ENCODE measurements at regions not wholly inside any gene's neighbourhood (a gene's known extent, or its start where the extent isn't known, plus 50 kb on each side); places are given as distances from the start of the nearest gene placed in this dataset.
A peak's percentile ranks its signal among the peaks of the same experiment; 100 is the strongest.

- Histone ChIP-seq H3K79me2 (ENCODE audit: low read length) (no peaks in the 10 kb centered on the region), H3K9ac (ENCODE audit: low read length) (no peak overlapping the region), H3K9me3 (ENCODE audit: insufficient read depth, low read length) (no peaks in the 10 kb centered on the region), H3K4me2 (ENCODE audit: low read length) (no peak overlapping the region), H3K4me3 (ENCODE audit: low read length) (no peak overlapping the region), H3K27ac (ENCODE audit: low read length) (no peak overlapping the region), H2AFZ (ENCODE audit: low read depth, low read length) (no peak overlapping the region), H3K27me3 (ENCODE audit: low read depth, low read length) (no peaks in the 10 kb centered on the region), H3K36me3 (replicated peaks; ENCODE audit: low read depth, low read length) (no peaks in the 10 kb centered on the region), H4K20me1 (ENCODE audit: insufficient read depth, low read length) (no peaks in the 10 kb centered on the region), H3K4me1 (ENCODE audit: low read length) (no peaks in the 10 kb centered on the region)
- TF ChIP-seq CTCF (IDR thresholded peaks at IDR 0.05; ENCODE audit: low read depth, low read length) (no peak), EZH2phosphoT487 (IDR thresholded peaks at IDR 0.05; ENCODE audit: low read depth) (no peak)
These were observed 423.4 kb upstream of the DPP6 start for GRCh38 chr7:153628825-153629224.

- no peak overlapping the region for H3K4me2 ChIP-seq (ENCODE audit: low read length)
- H3K9ac ChIP-seq (ENCODE audit: low read length): no peak overlapping the region
- H3K36me3 ChIP-seq (replicated peaks; ENCODE audit: low read depth, low read length): no peaks in the 10 kb centered on the region
- no peak overlapping the region for H2AFZ ChIP-seq (ENCODE audit: low read depth, low read length)
- no peak overlapping the region for H3K4me3 ChIP-seq (ENCODE audit: low read length)
- TF ChIP-seq CTCF (IDR thresholded peaks at IDR 0.05; ENCODE audit: low read depth, low read length): no peak
- no peak for TF ChIP-seq EZH2phosphoT487 (IDR thresholded peaks at IDR 0.05; ENCODE audit: low read depth)
- H3K27me3 ChIP-seq (ENCODE audit: low read depth, low read length): peaks cover 3% of the 10 kb centered on the region; the same call in 1 of the 2 replicates
- peaks cover 15% of the 10 kb centered on the region for H3K4me1 ChIP-seq (ENCODE audit: low read length)
- H3K27ac ChIP-seq (ENCODE audit: low read length): no peak overlapping the region
- H3K79me2 ChIP-seq (ENCODE audit: low read length): no peaks in the 10 kb centered on the region
- H4K20me1 ChIP-seq (ENCODE audit: insufficient read depth, low read length): no peaks in the 10 kb centered on the region
- H3K9me3 ChIP-seq (ENCODE audit: insufficient read depth, low read length): no peaks in the 10 kb centered on the region
These were observed 413.3 kb upstream of the DPP6 start for GRCh38 chr7:153638821-153639435.

GRCh38 chr7:153640586-153640985 is 411.6 kb upstream of the DPP6 start:
- Histone ChIP-seq H3K9me3 (ENCODE audit: insufficient read depth, low read length) (no peaks in the 10 kb centered on the region), H3K4me2 (ENCODE audit: low read length) (peak overlapping the region; percentile 61), H3K9ac (ENCODE audit: low read length) (no peak overlapping the region), H3K27ac (ENCODE audit: low read length) (peak overlapping the region; percentile 54), H4K20me1 (ENCODE audit: insufficient read depth, low read length) (no peaks in the 10 kb centered on the region), H2AFZ (ENCODE audit: low read depth, low read length) (no peak overlapping the region), H3K79me2 (ENCODE audit: low read length) (no peaks in the 10 kb centered on the region), H3K4me3 (ENCODE audit: low read length) (peak overlapping the region; percentile 30; the same call in 1 of the 2 replicates), H3K27me3 (ENCODE audit: low read depth, low read length) (peaks cover 3% of the 10 kb centered on the region; the same call in 1 of the 2 replicates), H3K4me1 (ENCODE audit: low read length) (peaks cover 15% of the 10 kb centered on the region), H3K36me3 (replicated peaks; ENCODE audit: low read depth, low read length) (no peaks in the 10 kb centered on the region)
- no peak for TF ChIP-seq CTCF (IDR thresholded peaks at IDR 0.05; ENCODE audit: low read depth, low read length)
- TF ChIP-seq EZH2phosphoT487 (IDR thresholded peaks at IDR 0.05; ENCODE audit: low read depth): no peak

GRCh38 chr7:153641199-153641598 is 411.0 kb upstream of the DPP6 start:
- peaks cover 3% of the 10 kb centered on the region; the same call in 1 of the 2 replicates for H3K27me3 ChIP-seq (ENCODE audit: low read depth, low read length)
- H4K20me1 ChIP-seq (ENCODE audit: insufficient read depth, low read length): no peaks in the 10 kb centered on the region
- H2AFZ ChIP-seq (ENCODE audit: low read depth, low read length): no peak overlapping the region
- H3K79me2 ChIP-seq (ENCODE audit: low read length): no peaks in the 10 kb centered on the region
- no peak overlapping the region for H3K9ac ChIP-seq (ENCODE audit: low read length)
- peaks cover 15% of the 10 kb centered on the region for H3K4me1 ChIP-seq (ENCODE audit: low read length)
- no peak overlapping the region for H3K4me3 ChIP-seq (ENCODE audit: low read length)
- no peaks in the 10 kb centered on the region for H3K9me3 ChIP-seq (ENCODE audit: insufficient read depth, low read length)
- peak overlapping the region; percentile 45 for H3K4me2 ChIP-seq (ENCODE audit: low read length)
- peak overlapping the region; percentile 21; the same call in 1 of the 2 replicates for H3K27ac ChIP-seq (ENCODE audit: low read length)
- H3K36me3 ChIP-seq (replicated peaks; ENCODE audit: low read depth, low read length): no peaks in the 10 kb centered on the region
- TF ChIP-seq CTCF (IDR thresholded peaks at IDR 0.05; ENCODE audit: low read depth, low read length) (no peak), EZH2phosphoT487 (IDR thresholded peaks at IDR 0.05; ENCODE audit: low read depth) (no peak)
